BJ (cell line): ENCODE measurements at regions not wholly inside any gene's neighbourhood (a gene's known extent, or its start where the extent isn't known, plus 50 kb on each side); places are given as distances from the start of the nearest gene placed in this dataset.

Experiments used
- CTCF ChIA-PET: fragments of 350-600 bp; formaldehyde crosslinking; extraction: SDS; loops from one replicate; lab custom pipeline; 2021; ENCODE audit warnings: antibody characterized with exemption, inconsistent platforms; lab: Yijun Ruan, JAX
- POLR2A ChIA-PET: fragments of 300-600 bp; sonication (Branson Sonifier 250); formaldehyde crosslinking; extraction: SDS; loops from one replicate; lab custom pipeline; 2021; ENCODE audit warnings: antibody characterized with exemption; lab: Charles Lee
- DNase-seq: peaks from one replicate; pipeline ENCODE4 v3.0.0-alpha.2; 2011; ENCODE audit warnings: low read depth
- H3K27me3 ChIP-seq: 2 replicates; pipeline ENCODE4 v1.6.0; 2011; ENCODE audit warnings: low read length; ENCODE audit not compliant: control insufficient read depth, insufficient read depth
- H3K36me3 ChIP-seq: 2 replicates; pipeline ENCODE4 v1.5.1; 2011; ENCODE audit warnings: low read length; ENCODE audit not compliant: control insufficient read depth, insufficient read depth
- H3K4me3 ChIP-seq: 2 replicates; pipeline ENCODE4 v1.5.1; 2011; ENCODE audit warnings: low read depth, mild to moderate bottlenecking, control low read depth, low read length
- CTCF ChIP-seq: IDR thresholded peaks from 2 replicates; pipeline ENCODE4 v1.5.1; 2011; ENCODE audit warnings: low read depth, mild to moderate bottlenecking, control low read depth, inconsistent platforms, low read length, moderate library complexity; ENCODE audit not compliant: insufficient read depth

GRCh38 chr2:150646746-150647145 is 159.3 kb upstream of the RND3 start:
- DNase-seq: no peak
- CTCF ChIA-PET: no interaction called here
- Histone ChIP-seq H3K36me3 (no peaks in the 10 kb centered on the region), H3K4me3 (no peak overlapping the region), H3K27me3 (no peaks in the 10 kb centered on the region)
- no peak for TF ChIP-seq CTCF
- POLR2A ChIA-PET: no interaction called here

DNA sequence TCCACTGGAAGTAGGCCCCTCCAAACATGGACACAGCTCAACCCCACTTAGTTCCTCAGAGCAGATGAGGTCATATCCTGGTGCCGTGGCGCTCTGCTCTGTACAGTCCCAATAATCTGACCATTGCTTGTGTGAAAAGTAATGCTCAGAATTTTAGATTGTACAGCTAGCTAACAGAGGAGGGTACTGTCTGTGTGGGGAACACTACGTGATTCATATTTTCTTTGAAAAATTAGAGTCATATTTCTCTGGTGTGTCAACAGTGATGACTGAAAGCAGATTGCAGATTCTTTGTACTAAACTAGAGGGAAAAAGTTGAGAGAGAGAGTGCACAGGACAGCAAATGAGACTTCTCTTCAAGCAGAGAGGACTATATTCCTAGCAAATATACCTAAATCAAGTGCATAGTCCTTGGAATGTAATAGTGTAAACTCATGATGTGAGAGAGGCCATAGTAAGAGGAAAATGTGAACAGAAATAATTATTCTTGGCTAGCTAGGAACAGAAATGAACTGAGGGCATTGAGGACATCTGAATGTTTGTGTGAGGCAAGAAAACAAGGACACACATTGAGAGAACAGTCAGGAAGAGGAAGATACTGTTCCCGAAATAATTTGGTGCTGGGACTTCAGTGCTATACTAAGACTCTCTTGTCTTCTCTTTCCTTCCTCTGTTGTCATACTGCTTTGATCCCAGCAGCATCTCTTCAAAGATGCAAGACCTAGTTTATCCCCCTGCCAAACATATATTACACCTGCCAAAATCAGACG is 157.0 kb upstream of the RND3 start:
- H3K36me3 ChIP-seq: no peaks in the 10 kb centered on the region
- H3K27me3 ChIP-seq: no peaks in the 10 kb centered on the region
- ChIA-PET CTCF (interaction anchor here (1.3 to 3.1 kb wide), 3 partner anchors 10 to 14 kb away, joined by 4 to 13 read pairs (median 5); no protein-coding TSS in a partner anchor), POLR2A (interaction anchor here (0.6 kb wide), 1 partner anchor 136 kb away, joined by 3 read pairs; no protein-coding TSS in a partner anchor)
- DNase-seq: no peak
- H3K4me3 ChIP-seq: no peak overlapping the region
- TF ChIP-seq CTCF: no peak

DNA sequence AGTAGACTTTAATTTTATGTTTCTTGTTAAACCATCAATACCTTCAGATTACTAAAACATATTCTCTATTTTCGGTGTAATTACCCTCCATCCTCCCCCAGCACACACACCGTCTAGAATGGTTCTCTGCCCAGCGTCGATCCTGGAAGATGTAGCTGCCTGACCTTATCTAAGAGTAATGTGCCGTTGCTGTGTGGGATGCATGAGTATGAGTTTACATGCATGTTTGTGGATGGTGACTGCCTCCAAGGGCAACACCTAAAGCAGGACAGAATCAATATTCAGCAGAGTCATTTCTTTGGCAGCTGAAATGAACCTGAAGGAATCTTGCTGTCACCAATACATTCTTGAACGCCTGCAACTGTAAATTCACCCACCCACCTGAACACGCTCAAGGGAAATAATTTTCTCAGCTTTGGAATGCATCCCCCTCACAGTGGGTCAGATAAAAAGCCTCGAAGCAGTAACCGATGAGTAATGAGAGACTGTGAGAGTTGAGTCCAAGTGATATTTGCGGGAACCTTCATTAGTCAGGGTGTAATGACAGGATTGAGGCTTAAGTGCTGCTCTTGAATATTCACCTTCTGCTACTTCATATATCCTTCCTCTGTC is 155.8 kb upstream of the RND3 start:
- Histone ChIP-seq H3K36me3 (no peaks in the 10 kb centered on the region), H3K27me3 (no peaks in the 10 kb centered on the region), H3K4me3 (no peak overlapping the region)
- no peak for TF ChIP-seq CTCF
- ChIA-PET POLR2A (no interaction called here), CTCF (interaction anchor here (1.3 to 3.1 kb wide), 2 partner anchors 12 to 13 kb away, joined by 4 to 13 read pairs; no protein-coding TSS in a partner anchor)
- no peak for DNase-seq

DNA sequence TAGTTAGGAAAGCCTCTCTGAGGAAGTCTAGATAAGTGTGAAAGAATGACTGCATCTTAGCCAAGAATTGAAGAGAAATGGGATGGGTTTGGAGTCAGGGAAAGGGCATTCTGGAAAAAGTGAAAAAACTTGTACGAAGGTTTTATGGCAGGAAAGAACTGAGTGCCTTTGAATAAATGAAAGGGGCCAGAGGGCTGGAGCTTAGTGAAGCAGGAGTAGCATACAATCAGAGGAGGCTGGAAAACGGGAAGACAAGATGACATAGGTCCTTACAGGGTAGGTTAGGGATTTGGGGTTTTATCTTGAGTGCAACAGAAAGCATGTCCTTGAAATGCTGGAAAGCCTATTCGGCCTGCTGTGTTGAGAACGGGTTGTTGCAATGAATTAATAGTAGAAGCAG is 152.6 kb upstream of the RND3 start:
- ChIA-PET CTCF (no interaction called here), POLR2A (no interaction called here)
- no peak overlapping the region for H3K4me3 ChIP-seq
- TF ChIP-seq CTCF: no peak
- H3K36me3 ChIP-seq: no peaks in the 10 kb centered on the region
- DNase-seq: no peak
- H3K27me3 ChIP-seq: no peaks in the 10 kb centered on the region

DNA sequence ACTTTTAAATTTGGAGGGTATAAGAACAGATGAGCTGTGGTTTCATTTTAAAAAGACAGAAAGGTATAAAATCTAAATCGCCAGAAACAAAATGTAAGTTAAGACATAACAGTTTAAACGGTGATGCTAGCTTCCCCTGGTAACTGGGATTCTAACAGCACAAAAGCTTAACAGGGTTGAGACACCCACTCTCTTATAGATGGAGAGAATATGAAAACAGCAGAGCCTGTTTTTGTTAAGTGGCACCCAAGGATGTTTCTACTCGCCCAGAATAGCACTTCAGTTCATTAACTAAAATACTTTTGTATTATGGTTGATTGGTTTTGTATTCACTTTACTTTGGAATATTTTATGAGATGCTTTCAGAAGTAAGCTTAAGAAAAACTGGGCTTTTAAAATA is 151.9 kb upstream of the RND3 start:
- POLR2A ChIA-PET: no interaction called here
- CTCF ChIA-PET: interaction anchor here (0.7 kb wide), 1 partner anchor 413 kb away, joined by 3 read pairs; no protein-coding TSS in a partner anchor
- TF ChIP-seq CTCF: no peak
- Histone ChIP-seq H3K27me3 (no peaks in the 10 kb centered on the region), H3K4me3 (no peak overlapping the region), H3K36me3 (no peaks in the 10 kb centered on the region)
- DNase-seq: no peak
